GM12864 (cell line): ENCODE measurements at regions not wholly inside any gene's neighbourhood (a gene's known extent, or its start where the extent isn't known, plus 50 kb on each side); places are given as distances from the start of the nearest gene placed in this dataset.

ENCODE experiments used
- DNase-seq: peaks from one replicate; pipeline ENCODE4 v3.0.0-alpha.2; 2011; ENCODE audit warnings: low read depth
- H3K4me3 ChIP-seq: 2 replicates; pipeline ENCODE4 v1.5.1; 2011; ENCODE audit warnings: mild to moderate bottlenecking, low read depth, low read length, control low read depth
- CTCF ChIP-seq: IDR thresholded peaks from 2 replicates; pipeline ENCODE4 v1.5.1; 2011; ENCODE audit warnings: low read depth, mild to moderate bottlenecking, moderate library complexity, low read length, control low read depth, inconsistent platforms; ENCODE audit errors: missing control alignments

- H3K4me3 ChIP-seq: no peak overlapping the region
- no peak for DNase-seq
- no peak for TF ChIP-seq CTCF
These were observed 246.7 kb downstream of the TFAP2C start for GRCh38 chr20:56875803-56876202.

GRCh38 chr20:56885521-56885920 is 256.4 kb downstream of the TFAP2C start:
- TF ChIP-seq CTCF: no peak
- no peak overlapping the region for H3K4me3 ChIP-seq
- no peak for DNase-seq

GRCh38 chr20:56890011-56890410 is 260.9 kb downstream of the TFAP2C start:
- DNase-seq: no peak
- no peak for TF ChIP-seq CTCF

GRCh38 chr20:56893226-56893917 is 264.3 kb downstream of the TFAP2C start:
- DNase-seq: no peak
- TF ChIP-seq CTCF: no peak
- H3K4me3 ChIP-seq: no peak overlapping the region

More at GRCh38 chr20:56890011-56890410, 260.9 kb downstream of the TFAP2C start:
- no peak overlapping the region for H3K4me3 ChIP-seq

GRCh38 chr20:56896447-56896846 is 267.3 kb downstream of the TFAP2C start:
- TF ChIP-seq CTCF: no peak
- DNase-seq: no peak
- no peak overlapping the region for H3K4me3 ChIP-seq

GRCh38 chr20:56897318-56897957 is 268.3 kb downstream of the TFAP2C start:
- no peak for DNase-seq
- no peak overlapping the region for H3K4me3 ChIP-seq
- no peak for TF ChIP-seq CTCF

- no peak for DNase-seq
- no peak for TF ChIP-seq CTCF
- no peak overlapping the region for H3K4me3 ChIP-seq
These were observed 268.8 kb downstream of the TFAP2C start for GRCh38 chr20:56897958-56898349.
